BJ (cell line): ENCODE measurements at regions not wholly inside any gene's neighbourhood (a gene's known extent, or its start where the extent isn't known, plus 50 kb on each side); places are given as distances from the start of the nearest gene placed in this dataset.

ENCODE experiments used
- CTCF ChIA-PET: fragments of 350-600 bp; formaldehyde crosslinking; extraction: SDS; loops from one replicate; lab custom pipeline; 2021; ENCODE audit warnings: antibody characterized with exemption, inconsistent platforms; lab: Yijun Ruan, JAX
- POLR2A ChIA-PET: fragments of 300-600 bp; sonication (Branson Sonifier 250); formaldehyde crosslinking; extraction: SDS; loops from one replicate; lab custom pipeline; 2021; ENCODE audit warnings: antibody characterized with exemption; lab: Charles Lee
- DNase-seq: peaks from one replicate; pipeline ENCODE4 v3.0.0-alpha.2; 2011; ENCODE audit warnings: low read depth
- H3K27me3 ChIP-seq: 2 replicates; pipeline ENCODE4 v1.6.0; 2011; ENCODE audit warnings: low read length; ENCODE audit not compliant: control insufficient read depth, insufficient read depth
- H3K36me3 ChIP-seq: 2 replicates; pipeline ENCODE4 v1.5.1; 2011; ENCODE audit warnings: low read length; ENCODE audit not compliant: control insufficient read depth, insufficient read depth
- H3K4me3 ChIP-seq: 2 replicates; pipeline ENCODE4 v1.5.1; 2011; ENCODE audit warnings: low read depth, mild to moderate bottlenecking, control low read depth, low read length
- TF ChIP-seq, protein P1 (sequence below): IDR thresholded peaks from 2 replicates; pipeline ENCODE4 v1.5.1; 2011; ENCODE audit warnings: low read depth, mild to moderate bottlenecking, control low read depth, inconsistent platforms, low read length, moderate library complexity; ENCODE audit not compliant: insufficient read depth

DNA sequence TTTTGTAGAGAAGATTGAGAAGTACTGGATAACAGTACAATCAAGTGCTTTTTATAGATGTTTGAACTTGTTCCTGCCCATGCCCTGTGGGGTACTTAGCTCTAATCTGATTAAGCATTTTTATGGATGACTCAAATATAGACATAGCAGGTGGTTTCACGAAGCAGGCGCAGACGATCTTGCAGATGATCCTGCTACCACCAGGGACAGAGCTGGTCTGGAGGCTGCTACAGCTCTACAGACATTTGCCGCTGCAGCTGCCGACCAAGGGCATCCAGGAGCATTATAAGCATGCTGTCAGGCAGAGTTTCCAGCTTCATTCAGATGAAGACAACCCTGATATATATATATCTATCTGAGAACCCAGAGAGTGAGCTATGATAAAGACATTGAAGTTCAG, 650.4 kb downstream of the NXPH1 start:
- no peaks in the 10 kb centered on the region for H3K27me3 ChIP-seq
- POLR2A ChIA-PET, result no interaction called here
- TF ChIP-seq, protein P1, sequence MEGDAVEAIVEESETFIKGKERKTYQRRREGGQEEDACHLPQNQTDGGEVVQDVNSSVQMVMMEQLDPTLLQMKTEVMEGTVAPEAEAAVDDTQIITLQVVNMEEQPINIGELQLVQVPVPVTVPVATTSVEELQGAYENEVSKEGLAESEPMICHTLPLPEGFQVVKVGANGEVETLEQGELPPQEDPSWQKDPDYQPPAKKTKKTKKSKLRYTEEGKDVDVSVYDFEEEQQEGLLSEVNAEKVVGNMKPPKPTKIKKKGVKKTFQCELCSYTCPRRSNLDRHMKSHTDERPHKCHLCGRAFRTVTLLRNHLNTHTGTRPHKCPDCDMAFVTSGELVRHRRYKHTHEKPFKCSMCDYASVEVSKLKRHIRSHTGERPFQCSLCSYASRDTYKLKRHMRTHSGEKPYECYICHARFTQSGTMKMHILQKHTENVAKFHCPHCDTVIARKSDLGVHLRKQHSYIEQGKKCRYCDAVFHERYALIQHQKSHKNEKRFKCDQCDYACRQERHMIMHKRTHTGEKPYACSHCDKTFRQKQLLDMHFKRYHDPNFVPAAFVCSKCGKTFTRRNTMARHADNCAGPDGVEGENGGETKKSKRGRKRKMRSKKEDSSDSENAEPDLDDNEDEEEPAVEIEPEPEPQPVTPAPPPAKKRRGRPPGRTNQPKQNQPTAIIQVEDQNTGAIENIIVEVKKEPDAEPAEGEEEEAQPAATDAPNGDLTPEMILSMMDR, result no peak
- DNase-seq, result no peak
- H3K36me3 ChIP-seq, result no peaks in the 10 kb centered on the region
- CTCF ChIA-PET, result no interaction called here
- no peak overlapping the region for H3K4me3 ChIP-seq

DNA sequence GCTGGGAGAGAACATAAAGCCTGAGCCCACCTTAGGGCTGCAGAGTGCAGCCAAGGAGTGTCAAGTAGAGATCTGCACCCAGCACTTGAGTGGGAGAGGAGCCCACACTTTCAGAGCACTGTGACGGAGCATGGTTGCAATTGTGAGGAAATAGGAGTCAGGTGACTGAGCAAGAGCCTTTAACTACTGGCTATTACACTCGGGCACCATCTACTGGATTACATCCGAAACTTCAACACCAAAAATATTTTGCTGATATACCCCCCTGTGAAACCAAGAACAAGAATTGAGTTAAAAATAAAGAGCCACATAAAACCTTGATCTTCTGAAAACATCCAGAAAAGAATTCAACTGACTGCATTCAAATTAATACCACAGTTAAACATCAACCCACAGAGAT, 657.9 kb downstream of the NXPH1 start:
- Histone ChIP-seq H3K4me3 (no peak overlapping the region), H3K27me3 (no peaks in the 10 kb centered on the region), H3K36me3 (no peaks in the 10 kb centered on the region)
- TF ChIP-seq, protein P1, result no peak
- DNase-seq, result no peak
- ChIA-PET POLR2A (no interaction called here), CTCF (no interaction called here)

DNA sequence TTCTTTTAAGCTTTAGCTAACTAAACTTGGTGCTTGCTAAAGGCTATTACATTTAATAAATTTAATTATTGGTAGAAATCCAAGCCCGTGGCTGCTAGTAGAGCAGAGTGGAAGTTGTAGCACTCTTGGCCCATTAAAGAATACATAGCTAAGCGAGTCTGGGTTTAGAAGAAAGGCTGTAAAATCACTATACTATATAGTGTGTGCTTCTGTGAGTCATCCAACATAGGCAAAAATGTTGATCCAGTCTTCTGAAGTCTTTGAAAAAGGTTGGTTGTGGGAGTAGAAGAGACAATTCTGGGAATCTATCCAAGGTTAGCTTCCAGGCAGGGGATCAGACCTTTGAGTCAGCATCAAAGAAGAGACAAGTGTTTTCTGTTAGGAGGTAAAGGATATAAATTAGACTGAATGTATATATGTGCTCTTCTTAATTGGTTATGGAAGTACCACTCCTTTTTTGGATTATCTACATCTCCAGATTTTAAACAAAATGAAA, 664.2 kb downstream of the NXPH1 start:
- no peak for DNase-seq
- TF ChIP-seq, protein P1, result no peak
- Histone ChIP-seq H3K27me3 (no peaks in the 10 kb centered on the region), H3K4me3 (no peak overlapping the region), H3K36me3 (no peaks in the 10 kb centered on the region)
- POLR2A ChIA-PET, result no interaction called here
- CTCF ChIA-PET, result interaction anchor here (0.8 kb wide), 1 partner anchor 59 kb away, joined by 3 read pairs; no protein-coding TSS in a partner anchor

DNA sequence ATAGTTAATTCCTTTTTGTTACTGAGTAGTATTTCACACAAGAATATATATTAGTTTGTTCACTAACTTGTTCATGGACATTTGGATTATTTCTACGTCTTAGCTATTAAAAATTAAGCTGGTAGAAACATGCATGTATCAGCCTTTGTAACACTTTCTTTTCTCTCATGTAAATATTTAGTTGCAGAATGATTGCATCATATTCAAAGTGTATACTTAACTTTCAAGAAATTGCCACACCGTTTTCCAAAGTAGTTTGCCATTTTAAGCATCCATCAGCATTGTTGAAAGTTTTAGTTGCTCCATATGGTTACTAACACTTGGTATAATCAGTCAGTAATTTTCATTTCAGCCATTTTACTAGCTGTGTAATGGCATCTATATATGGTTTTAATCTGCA, 666.9 kb downstream of the NXPH1 start:
- TF ChIP-seq, protein P1, result no peak
- no peak overlapping the region for H3K4me3 ChIP-seq
- H3K36me3 ChIP-seq, result no peaks in the 10 kb centered on the region
- H3K27me3 ChIP-seq, result no peaks in the 10 kb centered on the region
- DNase-seq, result no peak
- ChIA-PET CTCF (no interaction called here), POLR2A (no interaction called here)

DNA sequence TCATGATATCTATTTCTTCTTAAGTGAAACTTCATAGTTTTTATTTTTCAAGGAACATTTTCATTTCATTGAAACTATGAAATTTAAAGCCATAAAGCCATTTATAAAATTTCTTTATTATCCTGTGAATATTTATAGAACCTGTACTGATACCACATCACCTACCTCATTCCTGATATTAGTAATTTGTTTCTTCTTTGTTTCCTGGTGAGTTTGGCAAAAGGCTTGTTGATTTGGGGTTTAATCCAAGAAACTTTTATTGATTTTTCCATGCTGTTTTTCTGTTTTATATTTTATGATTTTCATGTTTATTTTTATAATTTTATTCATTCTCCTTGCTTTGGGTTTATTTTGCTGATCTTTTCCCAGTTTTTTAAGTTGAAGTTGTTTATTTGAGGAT, 669.4 kb downstream of the NXPH1 start:
- POLR2A ChIA-PET, result no interaction called here

More for the DNA sequence above, 669.4 kb downstream of the NXPH1 start:
- Histone ChIP-seq H3K4me3 (no peak overlapping the region), H3K36me3 (no peaks in the 10 kb centered on the region), H3K27me3 (no peaks in the 10 kb centered on the region)
- no peak for DNase-seq
- TF ChIP-seq, protein P1, result no peak
- CTCF ChIA-PET, result no interaction called here
